HG03103 (cell line): ENCODE measurements at regions not wholly inside any gene's neighbourhood (a gene's known extent, or its start where the extent isn't known, plus 50 kb on each side); places are given as distances from the start of the nearest gene placed in this dataset.

Source experiments
- ATAC-seq: cut with Tn5 transposase; IDR thresholded peaks from one replicate; pipeline ENCODE4 v1.9.1; 2021; ENCODE audit warnings: low read depth; ENCODE audit not compliant: unreplicated experiment

GRCh38 chr10:10517866-10518265 is 499.8 kb upstream of the CELF2 start:
- no peak for ATAC-seq

- ATAC-seq: no peak
These were observed 498.0 kb upstream of the CELF2 start for GRCh38 chr10:10519674-10520073.

- ATAC-seq: peak; percentile 93
These were observed 496.9 kb upstream of the CELF2 start for GRCh38 chr10:10520491-10521385.

GRCh38 chr10:10526846-10527245 is 490.8 kb upstream of the CELF2 start:
- no peak for ATAC-seq

- no peak for ATAC-seq
These were observed 489.7 kb upstream of the CELF2 start for GRCh38 chr10:10527861-10528562.

GRCh38 chr10:10528563-10528910 is 489.1 kb upstream of the CELF2 start:
- no peak for ATAC-seq

- no peak for ATAC-seq
These were observed 487.4 kb upstream of the CELF2 start for GRCh38 chr10:10530313-10530712.

- ATAC-seq: no peak
These were observed 485.4 kb upstream of the CELF2 start for GRCh38 chr10:10532236-10532635.

GRCh38 chr10:10532826-10533225 is 484.8 kb upstream of the CELF2 start:
- no peak for ATAC-seq

GRCh38 chr10:10533437-10533836 is 484.2 kb upstream of the CELF2 start:
- ATAC-seq: no peak

GRCh38 chr10:10538326-10538725 is 479.3 kb upstream of the CELF2 start:
- no peak for ATAC-seq

- ATAC-seq: no peak
These were observed 477.3 kb upstream of the CELF2 start for GRCh38 chr10:10540398-10540797.

GRCh38 chr10:10542477-10542876 is 475.2 kb upstream of the CELF2 start:
- no peak for ATAC-seq

GRCh38 chr10:10544890-10545289 is 472.8 kb upstream of the CELF2 start:
- no peak for ATAC-seq

- no peak for ATAC-seq
These were observed 471.9 kb upstream of the CELF2 start for GRCh38 chr10:10545771-10546170.

GRCh38 chr10:10551596-10552301 is 465.9 kb upstream of the CELF2 start:
- no peak for ATAC-seq

- ATAC-seq: peak; percentile 47
These were observed 464.7 kb upstream of the CELF2 start for GRCh38 chr10:10552948-10553347.

GRCh38 chr10:10564081-10564794 is 453.4 kb upstream of the CELF2 start:
- ATAC-seq: no peak

GRCh38 chr10:10576937-10577336 is 440.7 kb upstream of the CELF2 start:
- no peak for ATAC-seq

- no peak for ATAC-seq
These were observed 438.0 kb upstream of the CELF2 start for GRCh38 chr10:10579709-10580108.

- ATAC-seq: no peak
These were observed 433.5 kb upstream of the CELF2 start for GRCh38 chr10:10584161-10584560.
